Umbilical cord (tissue), 1 donor: ENCODE measurements at regions not wholly inside any gene's neighbourhood (a gene's known extent, or its start where the extent isn't known, plus 50 kb on each side); places are given as distances from the start of the nearest gene placed in this dataset.
"Not testable (repeated sequence)": the region's sequence is repeated elsewhere in the genome, so short reads cannot be mapped to it uniquely, and the experiment has no call there.

Experiments used
- DNase-seq: peaks from one replicate; pipeline ENCODE4 v3.0.0-alpha.2; 2015; ENCODE audit warnings: low spot score

DNA sequence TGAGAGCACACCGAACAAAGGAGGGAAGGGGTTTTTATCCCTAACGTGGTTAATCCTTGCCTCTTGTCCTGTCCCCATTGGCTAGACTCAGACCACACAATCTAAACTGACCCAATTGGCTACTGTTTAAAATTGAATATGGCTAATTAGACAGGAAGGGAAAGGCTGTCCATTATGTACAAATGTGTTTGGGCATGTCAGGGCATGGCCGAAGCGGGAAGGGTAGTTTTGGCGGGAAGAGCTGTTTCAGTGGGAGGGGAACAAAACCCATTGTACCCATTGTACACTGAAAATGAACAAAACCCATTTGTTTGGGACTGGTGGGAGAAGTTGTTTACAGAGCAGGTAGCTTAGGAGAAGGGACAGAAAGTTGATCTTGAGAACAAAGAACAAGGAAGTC is 330.9 kb upstream of the POU1F1 start:
- DNase-seq: no peak

DNA sequence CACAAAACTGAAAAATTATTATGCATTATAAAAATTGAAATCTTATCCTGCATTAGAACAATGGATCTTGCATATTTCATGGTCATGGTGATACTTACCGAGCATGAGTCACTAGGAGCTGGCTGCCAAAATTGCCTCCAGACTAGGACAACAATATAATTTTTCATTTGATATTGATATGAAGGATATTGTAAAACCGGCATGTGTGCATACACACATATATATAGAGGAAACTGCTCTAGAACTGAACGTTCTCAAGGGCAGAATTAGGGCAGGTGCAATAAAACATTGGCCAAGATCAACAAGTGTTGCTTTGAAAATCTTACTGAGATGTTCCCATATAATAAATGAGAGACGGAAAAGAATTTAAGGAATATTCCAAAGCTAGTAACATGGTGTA is 319.4 kb upstream of the POU1F1 start:
- no peak for DNase-seq

DNA sequence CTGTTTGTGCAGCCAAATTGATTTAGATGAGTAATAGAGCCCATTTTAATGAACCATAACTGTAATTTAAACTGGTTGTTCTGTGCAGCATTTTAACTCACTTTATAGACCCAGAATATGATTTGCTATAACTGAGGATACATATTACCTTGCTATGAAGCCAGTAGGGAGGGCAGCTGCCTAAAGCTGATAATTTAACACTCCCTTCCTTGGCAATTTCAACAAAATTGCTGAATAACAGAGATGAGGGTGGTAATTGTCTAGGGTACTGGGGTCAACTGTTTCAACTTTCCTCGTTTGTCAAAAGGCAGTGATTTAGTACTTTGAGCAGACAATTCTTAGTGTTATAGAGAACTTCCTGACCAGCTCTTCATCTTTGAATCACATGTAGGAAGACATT is 304.9 kb upstream of the POU1F1 start:
- no peak for DNase-seq

- DNase-seq: no peak
Measured at GRCh38 chr3:87576752-87577151, 300.4 kb upstream of the POU1F1 start.

GRCh38 chr3:87575550-87575949 is 299.2 kb upstream of the POU1F1 start:
- DNase-seq: no peak

DNA sequence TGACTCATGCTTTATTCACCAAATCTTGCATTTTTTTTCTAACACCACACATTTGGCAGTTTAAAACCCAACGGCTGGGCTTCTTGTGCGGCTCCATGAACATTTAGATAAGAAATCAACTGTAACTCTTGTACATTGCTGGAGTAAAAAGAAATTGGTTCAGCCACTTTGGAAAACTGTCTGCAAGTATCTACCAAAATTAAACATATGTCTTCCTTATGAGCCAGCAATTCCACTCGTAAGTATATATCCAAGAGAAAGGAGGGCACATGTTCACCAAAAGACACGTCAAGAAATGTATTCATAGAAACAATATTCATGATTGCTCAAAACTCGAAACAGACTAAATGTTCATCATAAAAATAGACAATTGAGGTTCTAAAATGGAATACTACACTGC is 291.9 kb upstream of the POU1F1 start:
- no peak for DNase-seq

DNA sequence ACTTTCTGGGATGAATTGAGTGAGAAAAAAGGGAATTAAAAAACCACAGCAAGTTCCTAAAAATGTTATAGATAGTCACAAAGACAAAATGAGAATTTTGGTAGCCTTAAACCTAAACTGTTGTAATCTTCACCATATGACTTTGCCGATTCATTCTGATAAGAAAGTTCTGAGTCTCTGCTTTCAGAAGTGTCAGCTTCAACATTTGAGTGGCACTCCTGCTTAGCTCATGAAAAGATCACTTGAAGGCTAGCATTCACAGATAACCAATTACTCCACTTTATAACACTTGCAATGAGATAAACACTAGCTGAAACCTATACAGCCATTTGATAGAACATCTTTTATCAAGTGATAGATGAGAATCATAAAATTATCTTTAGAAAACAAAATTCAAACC is 288.1 kb upstream of the POU1F1 start:
- no peak for DNase-seq

DNA sequence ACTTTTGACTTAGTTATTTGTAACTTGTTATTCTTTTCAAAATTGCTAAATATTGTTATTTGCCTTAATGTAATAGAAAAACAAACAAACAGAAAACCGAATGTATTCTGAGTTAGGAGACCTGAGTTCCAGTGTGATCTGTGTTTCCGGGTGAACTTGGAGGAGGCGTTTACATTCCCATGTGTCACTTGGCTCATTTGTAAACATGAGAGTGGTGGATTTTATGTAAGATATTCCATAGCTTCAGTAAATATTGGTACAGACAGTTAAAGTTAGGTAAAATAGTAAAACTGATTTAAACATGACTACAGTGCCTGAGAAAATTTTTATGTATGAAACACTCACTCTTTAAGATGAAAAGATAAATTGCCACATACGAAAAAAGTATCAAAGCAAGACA is 287.3 kb upstream of the POU1F1 start:
- no peak for DNase-seq

DNA sequence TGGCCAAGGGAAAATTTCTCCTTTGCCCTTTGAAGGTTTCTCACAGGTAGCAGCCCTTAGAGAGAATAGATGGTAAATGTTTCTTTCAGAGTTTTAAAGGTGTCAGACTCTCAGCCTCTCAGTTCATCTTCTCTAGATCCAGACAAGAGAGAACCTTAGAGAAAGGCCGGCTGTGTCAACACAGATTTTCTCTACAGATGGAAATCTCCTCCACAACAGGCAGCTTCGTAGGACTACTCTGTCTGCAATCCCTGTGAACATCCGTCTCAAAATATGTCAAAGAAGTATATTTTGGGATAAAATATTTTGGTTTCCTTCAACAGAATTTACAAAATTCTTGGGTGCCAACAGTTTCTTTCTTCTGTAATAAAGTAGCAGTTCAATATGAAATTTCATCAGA is 282.1 kb upstream of the POU1F1 start:
- DNase-seq: no peak

DNA sequence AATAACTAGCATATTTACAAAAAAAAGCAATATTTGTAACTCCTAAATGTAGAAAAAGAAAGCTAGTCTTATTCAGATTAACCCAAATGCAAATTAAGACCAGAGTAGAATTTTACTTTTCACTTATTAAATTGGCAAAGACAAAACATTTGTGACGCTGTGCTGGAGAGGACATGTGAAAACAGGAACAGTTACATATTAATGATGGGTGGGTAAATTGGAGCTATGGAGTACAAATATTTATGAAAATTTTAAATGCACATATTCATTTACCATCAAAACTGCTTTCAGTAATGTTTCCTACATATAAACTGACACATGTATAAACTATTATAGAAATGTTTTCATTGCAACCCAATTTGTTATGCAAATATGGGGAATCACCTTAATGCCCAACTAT is 278.9 kb upstream of the POU1F1 start:
- DNase-seq: no peak

DNA sequence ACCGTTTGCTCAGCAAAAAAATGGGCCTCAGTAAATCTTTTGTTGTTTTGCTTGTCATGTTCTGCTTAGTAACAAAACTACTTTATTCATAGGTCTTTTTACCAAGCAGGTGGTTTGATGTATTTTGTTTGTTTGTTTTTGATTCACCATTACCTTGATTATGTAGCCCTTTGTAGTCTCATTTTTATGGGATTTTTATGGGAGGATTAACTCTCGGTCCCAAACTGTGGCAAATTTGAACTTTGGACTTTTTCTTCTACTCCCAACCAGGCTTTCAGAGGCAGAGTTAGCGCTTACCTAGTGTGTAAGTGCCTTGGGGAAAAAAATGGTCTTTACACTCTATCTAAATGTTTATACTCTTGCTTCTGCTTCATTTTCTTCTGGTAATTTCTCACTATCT is 276.7 kb upstream of the POU1F1 start:
- no peak for DNase-seq

- no peak for DNase-seq
Measured at GRCh38 chr3:87550892-87551291, 274.5 kb upstream of the POU1F1 start.

DNA sequence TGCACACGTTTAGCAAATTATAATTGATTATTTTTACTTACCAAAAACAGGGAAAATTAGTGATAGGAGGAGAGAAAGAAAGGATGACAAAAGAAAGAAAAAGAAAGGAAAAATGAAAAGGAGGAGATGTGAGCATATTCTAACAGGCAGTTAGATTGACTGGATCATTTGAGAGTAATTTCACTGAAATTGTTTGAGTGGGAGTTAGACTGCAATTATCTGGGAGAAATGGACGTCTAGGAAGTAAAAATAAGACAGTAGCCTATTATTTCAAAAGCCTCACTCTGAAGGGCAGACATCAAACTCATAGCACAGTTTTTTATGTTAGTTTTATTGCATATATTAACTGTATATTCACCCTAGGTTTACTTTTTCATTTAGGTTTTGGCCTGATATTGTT is 272.8 kb upstream of the POU1F1 start:
- DNase-seq: no peak

GRCh38 chr3:87548271-87548670 is 271.9 kb upstream of the POU1F1 start:
- DNase-seq: no peak

GRCh38 chr3:87546216-87546615 is 269.8 kb upstream of the POU1F1 start:
- no peak for DNase-seq

GRCh38 chr3:87543408-87543807 is 267.0 kb upstream of the POU1F1 start:
- not testable (repeated sequence) for DNase-seq

GRCh38 chr3:87541723-87542122 is 265.3 kb upstream of the POU1F1 start:
- DNase-seq: no peak

DNA sequence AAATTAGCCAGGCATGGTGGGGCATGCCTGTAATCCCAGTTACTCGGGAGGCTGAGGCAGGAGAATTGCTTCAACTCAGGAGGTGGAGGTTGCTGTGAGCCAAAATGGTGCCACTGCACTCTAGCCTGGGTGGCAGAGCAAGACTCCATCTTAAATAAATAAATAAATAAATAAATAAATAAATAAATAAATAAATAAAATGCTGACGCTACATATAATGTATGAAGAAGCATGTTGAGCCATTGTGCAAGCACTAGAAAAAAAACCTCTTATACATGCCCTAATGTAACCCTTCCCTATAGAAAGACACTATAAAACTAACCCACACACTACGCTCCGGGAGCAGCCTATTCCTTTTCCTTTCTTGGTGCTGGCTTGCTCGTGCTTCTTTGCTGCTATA is 262.3 kb upstream of the POU1F1 start:
- DNase-seq: not testable (repeated sequence)

- no peak for DNase-seq
Measured at GRCh38 chr3:87509401-87509800, 233.0 kb upstream of the POU1F1 start.

GRCh38 chr3:87508921-87509320 is 232.5 kb upstream of the POU1F1 start:
- no peak for DNase-seq

GRCh38 chr3:87507753-87508152 is 231.4 kb upstream of the POU1F1 start:
- DNase-seq: no peak

DNA sequence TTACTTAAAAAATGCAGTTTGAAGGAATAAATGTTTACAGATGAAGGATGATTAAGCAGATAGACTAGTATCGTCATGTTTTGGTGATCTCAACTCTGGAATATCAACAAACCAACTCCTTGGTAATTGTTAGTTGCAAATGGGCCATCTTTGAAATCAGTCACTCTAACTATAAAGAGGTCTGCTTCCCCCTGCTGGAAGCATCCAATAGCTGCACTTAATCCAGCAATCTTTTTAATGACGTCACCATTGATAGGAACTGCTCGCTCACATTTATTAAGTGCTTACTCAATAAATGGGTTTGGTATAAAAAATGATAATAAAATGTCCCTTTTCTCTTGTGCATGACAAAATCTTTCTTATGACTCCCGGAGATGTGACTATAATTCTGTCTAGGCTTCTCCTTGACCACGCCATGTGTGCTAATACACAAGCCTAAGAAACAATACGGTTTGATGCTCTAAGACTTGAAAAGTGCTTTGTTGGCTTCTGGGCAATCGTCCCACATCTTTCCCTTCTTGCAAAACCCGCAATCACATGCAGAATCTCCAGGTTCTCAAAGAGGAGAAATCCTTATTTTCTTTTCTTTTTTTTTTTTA is 227.6 kb upstream of the POU1F1 start:
- peak; percentile 26 for DNase-seq

DNA sequence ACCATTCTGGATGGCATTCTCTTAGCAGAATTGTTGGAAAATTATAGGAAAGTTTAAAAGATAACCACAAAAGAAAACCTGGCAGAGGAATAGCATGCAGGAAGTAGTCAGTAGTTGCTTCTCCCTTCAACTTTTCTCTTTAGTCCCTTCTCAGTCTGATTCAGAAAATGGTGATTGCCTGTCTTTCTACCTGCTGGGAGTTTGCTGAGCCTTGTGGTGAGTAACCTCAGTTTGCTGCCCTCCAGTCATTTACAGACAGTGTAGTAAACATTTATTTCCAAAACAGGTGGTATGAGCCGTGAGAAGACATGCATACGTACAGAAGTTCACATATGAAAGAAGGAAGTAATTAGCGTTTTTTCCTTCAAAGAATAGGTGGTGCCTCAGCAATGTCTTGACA is 224.7 kb upstream of the POU1F1 start:
- DNase-seq: no peak

GRCh38 chr3:87498358-87499080 is 222.1 kb upstream of the POU1F1 start:
- DNase-seq: no peak
